ENCODE measurements at regions not wholly inside any gene's neighbourhood (a gene's known extent, or its start where the extent isn't known, plus 50 kb on each side); places are given as distances from the start of the nearest gene placed in this dataset.

- TF ChIP-seq, protein P1, sequence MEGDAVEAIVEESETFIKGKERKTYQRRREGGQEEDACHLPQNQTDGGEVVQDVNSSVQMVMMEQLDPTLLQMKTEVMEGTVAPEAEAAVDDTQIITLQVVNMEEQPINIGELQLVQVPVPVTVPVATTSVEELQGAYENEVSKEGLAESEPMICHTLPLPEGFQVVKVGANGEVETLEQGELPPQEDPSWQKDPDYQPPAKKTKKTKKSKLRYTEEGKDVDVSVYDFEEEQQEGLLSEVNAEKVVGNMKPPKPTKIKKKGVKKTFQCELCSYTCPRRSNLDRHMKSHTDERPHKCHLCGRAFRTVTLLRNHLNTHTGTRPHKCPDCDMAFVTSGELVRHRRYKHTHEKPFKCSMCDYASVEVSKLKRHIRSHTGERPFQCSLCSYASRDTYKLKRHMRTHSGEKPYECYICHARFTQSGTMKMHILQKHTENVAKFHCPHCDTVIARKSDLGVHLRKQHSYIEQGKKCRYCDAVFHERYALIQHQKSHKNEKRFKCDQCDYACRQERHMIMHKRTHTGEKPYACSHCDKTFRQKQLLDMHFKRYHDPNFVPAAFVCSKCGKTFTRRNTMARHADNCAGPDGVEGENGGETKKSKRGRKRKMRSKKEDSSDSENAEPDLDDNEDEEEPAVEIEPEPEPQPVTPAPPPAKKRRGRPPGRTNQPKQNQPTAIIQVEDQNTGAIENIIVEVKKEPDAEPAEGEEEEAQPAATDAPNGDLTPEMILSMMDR (IDR thresholded peaks at IDR 0.05 in 4 of 5, conservative IDR thresholded peaks at IDR 0.05 in 1 of 5): no peak
- TF ChIP-seq POLR2A (IDR thresholded peaks at IDR 0.05): no peak
These were observed 538.8 kb downstream of the TCERG1L start for GRCh38 chr10:130772676-130773075.
